ENCODE measurements at regions not wholly inside any gene's neighbourhood (a gene's known extent, or its start where the extent isn't known, plus 50 kb on each side); places are given as distances from the start of the nearest gene placed in this dataset.

GRCh38 chr4:96841801-96842200 is 1001.9 kb downstream of the PDHA2 start:
- TF ChIP-seq, protein P1, sequence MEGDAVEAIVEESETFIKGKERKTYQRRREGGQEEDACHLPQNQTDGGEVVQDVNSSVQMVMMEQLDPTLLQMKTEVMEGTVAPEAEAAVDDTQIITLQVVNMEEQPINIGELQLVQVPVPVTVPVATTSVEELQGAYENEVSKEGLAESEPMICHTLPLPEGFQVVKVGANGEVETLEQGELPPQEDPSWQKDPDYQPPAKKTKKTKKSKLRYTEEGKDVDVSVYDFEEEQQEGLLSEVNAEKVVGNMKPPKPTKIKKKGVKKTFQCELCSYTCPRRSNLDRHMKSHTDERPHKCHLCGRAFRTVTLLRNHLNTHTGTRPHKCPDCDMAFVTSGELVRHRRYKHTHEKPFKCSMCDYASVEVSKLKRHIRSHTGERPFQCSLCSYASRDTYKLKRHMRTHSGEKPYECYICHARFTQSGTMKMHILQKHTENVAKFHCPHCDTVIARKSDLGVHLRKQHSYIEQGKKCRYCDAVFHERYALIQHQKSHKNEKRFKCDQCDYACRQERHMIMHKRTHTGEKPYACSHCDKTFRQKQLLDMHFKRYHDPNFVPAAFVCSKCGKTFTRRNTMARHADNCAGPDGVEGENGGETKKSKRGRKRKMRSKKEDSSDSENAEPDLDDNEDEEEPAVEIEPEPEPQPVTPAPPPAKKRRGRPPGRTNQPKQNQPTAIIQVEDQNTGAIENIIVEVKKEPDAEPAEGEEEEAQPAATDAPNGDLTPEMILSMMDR (IDR thresholded peaks at IDR 0.05): no peak
- no peak for TF ChIP-seq ZFX (IDR thresholded peaks at IDR 0.05; ENCODE audit: borderline replicate concordance)

All from 22Rv1 (cell line).